ACHN (cell line): ENCODE measurements at regions not wholly inside any gene's neighbourhood (a gene's known extent, or its start where the extent isn't known, plus 50 kb on each side); places are given as distances from the start of the nearest gene placed in this dataset.
A peak's percentile ranks its signal among the peaks of the same experiment; 100 is the strongest.

Source experiments
- DNase-seq: peaks from one replicate; pipeline ENCODE4 v3.0.0-alpha.2; 2015
- in situ Hi-C: cut with HindIII; loops from 2 replicates; pipeline ENCODE4 v1.10.0; 2017; ENCODE audit warnings: low sequenced_read_pairs, low pct_ligation_motif_present, low pct_unique_long_range_greater_than_20kb

DNA sequence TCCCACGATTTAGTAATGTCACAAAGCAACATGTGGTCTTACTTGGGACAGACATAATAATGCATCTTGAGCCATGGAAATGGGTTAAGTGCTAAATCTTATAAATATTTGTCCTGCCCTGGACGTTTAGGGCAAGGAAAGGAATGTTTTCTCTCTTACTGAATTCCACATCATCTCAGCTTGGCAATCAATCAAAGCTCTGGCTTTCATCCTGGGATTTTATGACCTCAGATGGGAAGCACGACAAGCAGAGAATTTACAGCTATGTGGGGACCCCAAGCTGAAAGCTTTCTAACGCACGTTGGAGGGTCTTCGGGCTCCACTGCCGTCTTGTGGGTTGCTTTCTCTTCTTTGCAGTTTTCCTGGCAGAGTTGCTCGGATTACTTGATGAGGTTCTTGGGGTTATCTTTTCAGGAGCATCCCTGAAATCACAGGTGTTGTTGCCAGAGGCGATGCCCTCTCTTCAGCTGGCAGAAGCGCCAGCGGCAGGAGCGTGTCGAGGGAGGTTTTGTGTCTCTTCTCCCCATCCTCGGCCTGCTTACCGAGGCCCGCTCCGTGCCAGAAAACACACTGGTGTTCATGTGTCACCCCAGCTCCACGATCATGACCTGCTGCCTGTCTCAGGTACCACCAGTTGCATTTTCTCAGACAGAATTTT, 73.4 kb upstream of the FRMD1 start:
- DNase-seq = no peak
- in situ Hi-C loops = no loop called here

DNA sequence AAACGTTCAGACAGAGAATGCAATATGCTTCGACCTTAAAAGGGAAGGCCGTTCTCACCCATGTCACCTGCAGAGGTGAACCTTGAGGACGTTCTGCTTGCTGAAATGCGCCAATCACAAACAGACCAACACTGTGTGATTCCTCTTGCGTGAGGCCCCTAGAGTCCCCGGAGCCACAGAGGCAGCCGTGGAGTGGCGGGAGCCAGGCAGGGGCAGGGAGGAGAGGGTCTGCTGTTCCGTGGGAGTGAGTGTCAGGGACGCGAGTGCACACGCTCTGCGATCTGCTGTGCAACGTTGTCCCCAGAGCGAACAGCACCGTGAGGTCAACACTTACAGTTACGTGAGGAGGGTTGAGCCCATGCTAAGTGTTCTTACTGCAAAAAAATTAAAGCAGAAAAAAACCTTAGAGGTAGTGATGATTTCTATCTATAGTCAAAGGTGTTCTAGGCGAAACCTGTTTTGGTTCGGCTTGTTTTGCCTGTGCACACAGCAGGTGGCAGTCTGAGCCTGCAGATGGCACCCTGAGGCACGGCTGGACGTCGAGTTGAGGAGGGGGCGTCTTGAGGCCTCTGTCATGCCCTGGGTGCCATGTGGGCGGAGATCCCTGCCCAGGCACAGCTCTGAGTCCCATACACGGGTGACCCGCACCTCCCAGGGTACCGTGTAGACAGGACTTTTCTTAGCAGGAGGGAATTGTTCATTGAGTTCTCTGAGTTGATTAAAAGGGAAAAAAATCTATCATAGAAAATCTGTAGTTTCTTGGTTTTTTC, 71.7 kb upstream of the FRMD1 start:
- DNase-seq = peak; percentile 9
- in situ Hi-C loops = no loop called here

DNA sequence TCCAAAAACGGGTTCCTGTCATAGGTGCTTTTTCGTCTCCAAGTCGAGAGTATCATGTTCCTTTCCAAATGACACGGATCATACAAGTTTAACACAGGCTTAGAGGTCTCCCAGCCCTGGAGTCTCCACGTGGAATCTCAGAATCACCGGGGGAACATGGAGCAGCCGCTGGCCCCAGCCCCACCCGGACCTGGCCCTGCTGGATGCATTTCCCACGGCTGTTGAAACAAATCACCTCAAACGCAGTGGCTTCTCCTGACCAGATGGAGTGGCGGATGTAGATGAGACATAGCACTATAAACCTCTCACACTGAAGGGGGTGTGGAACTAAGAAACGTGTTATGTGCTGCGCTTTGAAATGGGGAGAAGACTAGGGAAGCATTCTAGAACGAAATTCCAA, 70.0 kb upstream of the FRMD1 start:
- in situ Hi-C loops = no loop called here
- no peak for DNase-seq

DNA sequence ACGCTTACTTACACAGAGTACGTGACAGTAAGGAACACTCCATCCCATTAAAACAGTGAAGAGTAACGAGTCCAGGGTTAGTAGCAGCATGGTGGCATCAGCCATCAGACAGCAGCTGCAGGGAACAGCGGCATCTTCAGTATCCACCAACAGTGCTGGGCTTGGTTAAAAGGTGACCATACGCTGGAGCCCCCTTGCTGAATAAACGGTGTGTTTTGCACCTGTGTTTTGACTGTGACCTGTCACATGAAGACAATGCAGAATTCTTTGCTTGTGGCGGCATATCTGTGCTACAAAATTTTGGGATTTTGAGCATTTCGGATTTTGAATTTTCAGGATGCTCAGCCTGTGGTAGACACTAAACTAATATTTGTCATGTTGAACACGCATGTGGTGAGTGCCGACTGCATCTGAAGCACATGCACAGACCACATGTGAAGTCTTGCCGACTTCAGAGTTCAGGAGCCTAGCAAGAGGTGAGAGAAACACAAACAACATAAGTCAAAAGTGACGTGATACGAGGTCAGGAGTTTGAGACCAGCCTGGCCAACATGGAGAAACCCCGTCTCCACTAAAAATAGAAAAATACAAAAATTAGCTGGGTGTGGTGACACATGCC, 69.3 kb upstream of the FRMD1 start:
- DNase-seq = no peak
- in situ Hi-C loops = no loop called here

DNA sequence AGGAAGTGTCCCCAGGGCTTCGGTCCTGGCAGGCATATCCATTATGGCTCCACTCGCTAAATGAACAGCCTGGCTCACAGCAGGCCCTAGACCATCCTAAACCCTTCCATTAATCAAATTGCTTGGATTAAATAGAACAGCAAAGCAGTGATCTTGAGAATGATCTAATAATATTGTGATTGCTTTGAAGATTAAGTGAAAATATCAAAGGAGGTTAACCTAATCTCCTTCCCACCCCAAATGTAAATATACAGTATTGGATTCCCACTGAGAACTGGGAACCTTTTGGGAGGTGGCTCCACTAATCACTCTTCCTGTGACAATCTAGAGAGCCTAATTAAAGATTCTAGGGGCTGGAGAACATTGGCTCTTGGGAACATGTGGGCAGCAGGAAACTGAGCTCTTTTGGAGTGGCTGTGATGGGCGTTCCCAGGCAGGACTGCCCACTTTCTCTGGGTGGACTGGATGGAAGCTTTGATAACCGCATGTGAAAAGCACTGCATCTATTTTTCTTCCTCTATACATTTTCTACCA, 68.3 kb upstream of the FRMD1 start:
- DNase-seq = no peak
- in situ Hi-C loops = no loop called here

DNA sequence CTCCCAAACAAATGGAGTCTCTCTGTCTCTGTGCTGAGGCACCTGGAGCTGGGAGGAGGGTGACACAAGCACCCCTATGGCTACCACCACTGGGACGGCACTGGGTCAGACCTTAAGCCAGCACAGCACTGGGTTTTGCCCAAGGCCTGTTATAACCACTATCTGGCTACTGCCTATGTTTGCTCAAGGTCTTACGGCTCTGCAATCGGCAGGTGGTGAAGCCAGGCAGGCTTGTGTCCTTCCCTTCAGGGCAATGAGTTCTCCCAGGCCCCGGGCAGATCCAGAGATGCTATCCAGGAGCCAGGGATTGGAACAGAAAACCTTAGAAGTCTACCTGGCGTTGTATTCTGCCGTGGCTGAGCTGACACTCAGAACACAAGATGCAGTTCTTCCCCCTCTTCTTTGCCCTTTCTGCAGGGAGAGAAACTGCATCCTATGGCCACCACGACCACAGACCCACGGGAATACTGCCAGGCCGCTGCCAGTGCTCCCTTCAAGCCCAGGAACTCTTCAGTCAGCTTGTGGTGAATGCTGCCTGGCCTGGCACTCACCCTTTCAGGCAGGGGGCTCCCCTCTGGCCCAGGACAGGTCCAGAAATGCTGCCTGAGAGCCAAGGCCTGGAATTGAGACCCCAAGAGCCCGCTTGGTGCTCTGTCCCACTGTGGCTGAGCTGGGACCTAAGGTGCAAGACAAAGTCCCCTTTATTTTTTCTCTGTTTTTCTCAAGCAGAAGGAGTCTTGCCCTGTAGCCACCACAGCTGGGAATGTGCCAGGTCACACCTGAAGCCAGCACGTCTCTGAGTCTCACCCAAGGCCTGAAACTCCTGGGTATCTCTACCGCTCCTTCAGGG, 67.0 kb upstream of the FRMD1 start:
- in situ Hi-C loops = no loop called here
- no peak for DNase-seq

DNA sequence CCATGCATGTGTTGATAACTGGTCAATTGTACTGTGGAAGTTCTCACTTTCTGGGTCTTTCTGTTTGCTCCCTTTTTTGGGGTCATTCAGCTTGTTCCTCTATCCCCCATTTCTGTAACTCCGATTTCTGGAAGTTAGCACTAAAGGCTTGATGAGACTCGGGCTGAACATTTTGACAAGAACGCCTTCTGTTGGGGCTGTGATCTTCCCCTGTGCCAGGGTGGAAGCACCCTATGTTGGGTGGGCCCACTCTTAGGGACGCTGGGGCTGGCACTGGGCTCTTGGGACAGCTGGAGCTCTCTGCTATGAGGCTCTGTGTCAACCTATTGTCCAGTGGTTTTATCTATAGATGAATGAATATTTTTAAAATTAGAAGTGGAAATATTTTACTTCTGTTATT, 60.1 kb upstream of the FRMD1 start:
- in situ Hi-C loops = no loop called here

DNA sequence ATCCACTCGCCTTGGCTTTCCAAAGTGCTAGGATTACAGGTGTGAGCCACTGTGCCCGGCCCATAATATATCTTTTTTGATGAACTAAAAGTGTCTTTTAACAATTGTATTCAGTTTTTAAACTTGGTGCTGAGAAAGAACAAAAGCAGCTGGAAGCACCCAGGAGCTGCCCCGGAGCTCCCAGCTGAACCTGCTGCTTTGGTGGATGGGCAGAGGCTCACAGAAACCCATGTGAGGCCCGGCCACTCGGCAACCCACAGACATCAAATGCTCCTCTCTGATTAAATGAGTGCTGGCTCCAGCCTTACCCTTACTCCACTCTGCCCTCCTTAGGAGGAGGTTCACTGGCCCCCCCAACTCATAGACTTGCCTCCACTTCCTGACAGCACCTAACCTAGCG, 59.4 kb upstream of the FRMD1 start:
- no peak for DNase-seq
- in situ Hi-C loops = no loop called here

More for the DNA sequence above, 60.1 kb upstream of the FRMD1 start:
- DNase-seq = no peak

DNA sequence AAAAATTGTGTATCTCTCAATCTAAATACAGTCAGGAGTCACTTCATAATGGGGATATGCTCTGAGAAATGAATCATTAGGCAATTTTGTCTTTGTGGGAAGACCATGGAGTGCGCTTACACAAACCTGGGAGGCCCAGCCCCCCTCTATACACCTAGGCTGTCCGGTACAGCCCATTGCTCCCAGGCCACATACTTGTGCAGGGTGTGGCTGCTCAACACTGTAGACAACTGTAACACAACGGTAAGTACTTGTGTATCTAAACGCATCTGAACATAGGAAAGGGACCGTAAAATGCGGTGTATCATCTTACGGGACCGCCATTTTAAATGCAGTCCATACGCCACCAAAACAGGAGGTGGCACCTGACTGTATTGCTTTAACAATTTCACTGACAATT, 58.0 kb upstream of the FRMD1 start:
- no peak for DNase-seq
- in situ Hi-C loops = no loop called here

DNA sequence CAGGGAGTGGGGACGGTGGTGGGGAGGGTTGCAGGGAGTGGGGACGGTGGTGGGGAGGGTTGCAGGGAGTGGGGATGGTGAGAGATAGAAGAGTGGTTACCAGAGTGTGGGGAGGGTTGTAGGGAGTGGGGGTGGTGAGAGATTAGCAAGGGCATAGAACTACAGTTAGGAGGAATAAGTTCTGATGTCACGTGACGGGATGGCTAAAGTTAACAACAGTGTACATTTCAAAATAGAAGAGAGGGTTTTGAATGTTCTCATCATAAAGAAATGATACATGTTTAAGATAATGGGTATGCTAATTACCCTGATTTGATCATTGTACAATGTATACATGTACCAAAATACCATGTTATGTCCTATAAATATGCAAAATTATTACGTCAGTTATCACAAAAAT, 57.6 kb upstream of the FRMD1 start:
- in situ Hi-C loops = no loop called here

DNA sequence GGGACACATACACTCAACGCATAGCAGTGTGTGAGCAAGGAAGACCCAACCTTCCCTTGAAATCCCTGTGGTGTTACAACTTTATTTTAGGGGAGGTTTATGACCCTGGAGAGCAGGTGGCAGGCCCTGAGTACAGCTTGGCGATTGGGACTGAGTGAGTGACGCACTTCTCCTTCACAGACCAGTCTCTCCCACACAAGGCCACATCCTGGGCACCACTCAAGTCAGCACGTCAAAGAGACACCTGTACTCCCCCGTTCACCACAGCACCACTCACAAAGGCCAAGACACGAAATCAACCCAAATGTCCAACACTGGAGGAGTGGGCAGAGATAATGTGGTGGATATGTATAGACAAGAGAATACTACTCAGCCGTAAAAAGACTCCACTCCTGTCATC, 57.0 kb upstream of the FRMD1 start:
- in situ Hi-C loops = no loop called here
- DNase-seq = no peak

More for the DNA sequence above, 57.6 kb upstream of the FRMD1 start:
- no peak for DNase-seq

DNA sequence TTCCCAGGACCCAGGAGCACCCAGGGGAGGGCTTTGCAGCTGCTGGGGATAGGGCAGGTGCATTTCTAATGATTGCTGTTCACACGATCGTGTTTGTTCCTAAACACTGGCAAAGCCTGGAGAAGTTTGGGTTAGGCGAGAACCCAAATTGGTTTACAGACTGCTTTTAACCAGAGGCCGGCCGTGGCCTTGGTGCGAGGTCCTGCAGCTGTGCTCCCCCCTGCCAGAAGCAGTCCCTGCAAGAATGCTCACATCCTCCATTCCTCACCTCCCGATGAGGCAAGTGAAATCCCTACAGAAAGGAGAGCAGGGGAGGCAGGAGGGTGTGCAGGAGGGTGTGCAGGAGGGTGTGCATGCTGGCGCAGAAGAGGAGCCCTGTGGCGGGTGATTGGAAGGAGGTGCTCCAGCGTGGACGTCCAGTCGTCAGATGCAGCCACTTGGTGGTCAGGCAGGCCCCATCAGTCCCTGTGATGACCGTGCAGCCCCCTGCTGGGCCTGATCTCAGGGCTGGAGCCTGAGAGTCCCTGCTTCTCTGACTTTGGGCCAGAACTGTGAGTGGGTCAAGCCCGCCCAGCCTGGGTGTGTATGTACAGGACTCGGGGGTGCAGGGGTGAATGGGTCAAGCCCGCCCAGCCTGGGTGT, 55.7 kb upstream of the FRMD1 start:
- in situ Hi-C loops = no loop called here

DNA sequence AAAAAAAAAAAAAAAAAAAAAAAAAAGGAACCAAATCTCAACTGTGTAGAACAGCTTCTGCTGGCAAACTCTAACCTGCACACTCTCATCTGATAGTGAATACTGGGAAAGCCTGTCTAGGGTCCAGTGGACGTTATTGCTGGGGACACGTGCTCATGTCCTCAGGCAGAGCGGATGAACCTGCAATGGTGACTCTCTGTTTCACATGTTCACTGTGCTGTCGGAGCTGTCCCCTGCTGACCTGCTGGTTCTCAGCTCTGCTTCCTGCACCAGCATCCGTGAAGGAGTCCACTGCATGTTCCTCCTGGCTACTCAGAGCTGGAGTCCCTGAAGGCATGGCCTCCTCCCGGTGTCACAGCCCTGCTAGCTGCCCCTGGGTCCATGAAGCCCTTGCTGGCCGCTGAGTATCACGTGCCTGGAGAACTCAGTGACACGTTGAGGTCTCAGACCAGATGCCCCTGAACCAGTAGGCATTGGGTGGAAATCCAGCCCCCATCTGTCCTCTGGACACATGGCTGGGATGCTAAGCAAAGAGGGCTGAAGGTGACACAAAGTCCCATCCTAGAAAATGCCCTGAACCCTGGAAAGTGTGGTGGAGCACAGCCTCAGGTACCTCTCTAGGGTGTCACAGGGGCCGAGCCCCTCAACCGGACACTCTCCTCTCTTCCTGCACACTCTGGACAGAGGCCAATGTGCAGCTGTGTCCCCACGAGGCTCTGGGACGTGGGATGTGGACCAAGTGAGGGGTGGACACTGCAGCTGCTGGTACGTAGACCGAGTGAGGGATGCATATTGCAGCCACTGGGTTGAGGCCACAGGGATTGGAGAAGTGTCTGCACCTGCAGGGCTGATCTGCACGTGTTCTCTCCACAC, 54.9 kb upstream of the FRMD1 start:
- in situ Hi-C loops = no loop called here
- no peak for DNase-seq

More for the DNA sequence above, 55.7 kb upstream of the FRMD1 start:
- DNase-seq = no peak

DNA sequence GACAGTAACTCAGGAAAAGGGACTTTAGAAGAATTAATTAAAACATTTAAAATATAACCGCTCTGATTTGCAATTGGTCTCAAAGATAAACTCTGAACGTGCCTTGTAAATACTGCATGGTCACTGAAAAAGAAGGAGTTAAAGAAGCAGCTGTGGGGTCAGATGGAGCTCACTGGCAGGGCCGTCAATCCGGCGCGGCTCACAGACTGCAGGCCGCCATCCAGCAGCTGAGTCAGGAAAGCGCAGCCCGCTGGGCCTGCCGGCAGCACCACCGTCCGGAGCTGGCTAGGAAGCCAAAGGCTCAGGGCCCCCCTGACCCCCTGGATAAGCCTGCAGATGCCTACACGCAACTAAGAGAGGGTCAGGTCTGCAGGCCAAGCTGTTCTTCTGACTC, 54.2 kb upstream of the FRMD1 start:
- in situ Hi-C loops = no loop called here
- DNase-seq = peak; percentile 6

DNA sequence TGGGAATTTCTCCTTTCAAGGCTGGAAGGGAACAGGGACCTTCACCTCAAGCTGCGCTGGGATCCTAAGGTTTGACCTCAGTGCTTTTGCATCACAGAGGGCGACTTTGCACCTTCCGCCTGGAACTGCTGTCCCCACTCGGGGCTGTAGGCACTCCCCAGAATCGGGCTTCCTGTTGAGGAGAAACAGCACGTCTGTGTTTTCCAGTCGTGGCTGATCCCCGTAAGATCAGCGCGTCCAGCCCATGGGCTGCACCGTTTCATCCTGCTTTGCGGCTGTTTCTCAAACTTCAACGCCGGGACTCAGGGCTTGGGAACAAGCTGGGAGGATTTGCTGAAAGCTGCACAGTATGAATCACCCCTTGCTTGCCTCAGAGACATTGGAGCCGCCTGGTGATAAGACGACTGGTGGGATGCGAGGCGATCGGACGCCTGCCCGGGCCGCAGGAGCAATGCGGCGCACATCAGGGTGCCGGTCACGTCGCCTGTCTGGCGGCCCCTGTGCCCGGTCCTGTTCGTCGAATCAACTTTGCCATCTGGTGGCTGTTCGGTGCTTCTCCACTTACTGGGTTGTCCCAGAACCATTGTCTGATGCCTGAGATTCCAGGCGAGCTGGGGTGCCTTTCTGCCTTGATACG, 53.6 kb upstream of the FRMD1 start:
- in situ Hi-C loops = no loop called here
- peak; percentile 50 for DNase-seq

DNA sequence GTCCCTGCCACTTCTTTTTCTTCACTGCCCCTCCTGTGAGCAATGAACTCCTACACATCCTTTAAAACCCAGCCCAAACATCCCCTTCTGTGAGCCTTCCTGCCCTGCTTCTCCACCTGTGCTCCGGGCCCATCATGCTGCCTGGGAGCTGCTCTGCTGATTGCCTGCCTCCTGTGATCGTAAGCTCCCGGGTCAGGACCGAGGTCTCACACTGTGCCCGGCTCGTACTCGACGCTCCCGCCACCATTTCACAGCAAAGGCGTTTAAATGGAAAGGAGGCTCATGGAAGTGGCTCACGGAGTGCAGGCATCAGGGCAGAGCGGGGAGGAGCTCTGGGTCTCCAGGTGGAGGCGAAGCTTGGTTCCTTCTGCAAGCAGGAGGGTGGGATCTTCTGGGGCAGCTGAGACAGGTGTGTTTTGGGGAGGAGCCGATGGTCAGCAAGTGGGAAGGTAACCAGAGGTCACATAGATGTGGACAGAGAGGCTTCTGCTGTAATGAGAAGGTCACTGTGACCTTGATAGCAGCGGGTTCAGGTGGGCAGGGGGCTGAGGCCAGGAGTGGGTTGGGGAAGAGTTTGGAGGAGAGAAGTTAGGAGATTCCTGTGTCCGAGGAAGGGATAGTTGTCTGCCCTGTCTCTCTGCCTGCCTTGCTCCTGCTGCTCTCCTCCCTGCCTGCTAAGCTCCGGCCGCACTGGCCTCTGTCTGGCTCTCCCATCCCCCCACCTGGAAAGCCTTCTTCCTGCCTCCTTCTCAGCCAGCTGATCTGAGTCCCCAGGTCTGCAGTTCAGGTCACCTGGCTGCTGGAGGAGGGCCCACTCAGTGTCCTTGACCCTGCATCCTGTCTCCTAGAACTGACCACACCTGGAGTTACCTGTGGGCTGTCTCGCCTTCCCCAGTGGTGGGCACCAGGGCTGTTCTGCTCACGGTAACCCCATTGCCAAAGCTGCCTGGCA, 52.7 kb upstream of the FRMD1 start:
- no peak for DNase-seq
- in situ Hi-C loops = no loop called here
